ENCODE measurements at regions not wholly inside any gene's neighbourhood (a gene's known extent, or its start where the extent isn't known, plus 50 kb on each side); places are given as distances from the start of the nearest gene placed in this dataset.

GRCh38 chr2:180660881-180661685 is 319.3 kb upstream of the UBE2E3 start:
- DNase-seq (ENCODE audit: low spot score) = no peak

GRCh38 chr2:180660207-180660606 is 320.2 kb upstream of the UBE2E3 start:
- no peak for DNase-seq (ENCODE audit: low spot score)

DNA sequence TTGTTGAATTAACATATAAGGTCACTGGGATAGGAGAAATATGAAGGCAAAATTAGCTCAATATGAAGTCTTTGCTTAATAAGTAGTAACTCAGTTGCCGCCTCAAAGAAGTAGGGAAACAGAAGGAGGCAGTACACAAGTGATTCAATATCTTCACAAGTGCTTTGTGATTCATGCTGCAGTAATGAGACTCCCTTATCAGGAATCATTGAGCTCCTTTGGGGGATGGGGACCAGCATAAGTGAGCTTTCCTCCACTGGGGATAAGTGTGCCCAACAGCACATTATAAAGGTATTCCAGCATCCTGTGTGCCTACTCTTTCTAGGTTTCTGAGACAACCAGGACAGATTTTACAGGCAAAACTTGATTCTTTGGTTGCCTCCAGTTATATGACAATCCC is 323.4 kb upstream of the UBE2E3 start:
- DNase-seq (ENCODE audit: low spot score) = no peak

DNA sequence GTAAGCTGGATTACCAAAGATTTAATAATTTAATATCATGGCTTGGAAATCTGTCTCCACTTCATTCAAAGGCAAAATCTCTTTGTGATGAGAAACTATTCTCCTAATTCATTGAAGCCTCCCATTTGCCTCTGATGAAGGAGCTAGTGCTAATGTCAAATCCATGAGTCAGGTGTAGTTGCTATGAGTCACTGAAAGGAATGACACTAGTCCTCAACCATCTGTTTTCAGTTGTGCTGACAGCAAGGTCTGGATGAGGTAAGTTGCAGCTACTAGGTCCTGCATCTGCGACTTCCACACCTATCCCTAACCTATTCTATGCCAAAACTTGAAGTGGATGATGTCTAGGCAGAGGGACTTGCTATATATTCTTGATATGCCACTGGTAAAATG is 324.0 kb upstream of the UBE2E3 start:
- no peak for DNase-seq (ENCODE audit: low spot score)

DNA sequence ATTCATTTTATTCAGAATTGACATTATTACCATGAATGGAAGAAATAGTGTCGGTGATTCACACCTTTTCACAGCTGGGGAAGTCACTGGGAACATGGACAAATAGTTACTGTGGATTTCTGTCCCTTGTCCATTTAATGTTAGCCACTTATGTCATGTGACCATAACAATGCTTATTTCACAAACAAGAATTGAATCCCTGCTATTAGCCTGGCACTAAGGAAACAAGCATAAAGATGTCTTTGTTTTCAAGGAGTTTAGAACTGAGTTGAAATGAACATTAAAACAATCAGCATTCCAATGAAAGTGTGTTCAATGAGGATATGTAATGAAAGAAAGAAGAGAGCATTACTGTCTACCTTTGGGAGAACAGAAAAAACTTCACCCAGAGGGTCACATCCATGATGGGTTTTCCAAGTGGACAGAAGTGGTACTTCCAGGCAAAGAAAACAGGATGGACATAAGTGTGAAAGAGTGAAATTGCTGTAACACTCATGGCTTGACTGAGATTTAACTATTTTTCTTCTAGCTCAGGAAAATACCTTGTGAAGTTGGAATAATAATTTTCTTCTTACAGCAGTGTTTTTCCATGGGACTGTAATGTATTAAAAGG is 324.5 kb upstream of the UBE2E3 start:
- no peak for DNase-seq (ENCODE audit: low spot score)

DNA sequence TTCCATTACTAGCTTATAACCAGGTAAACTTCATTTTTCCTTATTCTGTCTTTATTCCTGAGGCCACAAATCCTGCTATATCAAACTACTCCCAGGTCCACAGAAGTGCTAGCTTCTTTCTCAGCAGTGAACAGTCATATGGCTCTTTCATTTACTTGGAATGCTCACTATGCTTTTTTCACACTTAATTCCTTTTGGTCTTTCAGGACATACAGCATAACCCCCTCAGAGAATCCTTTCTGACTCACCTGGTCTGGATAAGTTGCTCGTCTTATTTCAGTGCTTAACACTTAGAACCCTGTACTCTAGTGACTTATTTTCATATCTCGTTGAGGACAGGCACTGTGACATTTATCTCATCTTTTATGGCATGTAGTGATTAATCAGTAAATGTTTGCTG is 325.0 kb upstream of the UBE2E3 start:
- no peak for DNase-seq (ENCODE audit: low spot score)

DNA sequence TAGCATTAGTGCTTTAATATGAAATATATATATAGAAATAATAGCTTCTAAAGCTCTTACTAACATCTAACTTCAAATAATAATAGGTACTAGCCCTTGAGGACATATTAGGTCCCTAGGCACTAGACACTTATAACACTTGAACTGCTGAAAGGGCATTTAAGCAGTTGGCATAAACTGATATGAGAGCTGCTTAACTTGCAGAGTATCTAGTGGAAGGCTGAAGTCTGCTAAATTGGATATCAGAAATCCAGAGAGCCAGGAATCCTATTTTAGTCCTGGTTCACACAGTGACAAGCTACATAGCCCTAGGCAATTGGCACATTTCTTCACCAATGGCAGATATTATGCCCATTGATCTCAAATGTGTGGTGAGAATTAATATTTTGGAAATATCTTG is 326.9 kb upstream of the UBE2E3 start:
- DNase-seq (ENCODE audit: low spot score) = no peak

- DNase-seq (ENCODE audit: low spot score) = no peak
These were observed 327.6 kb upstream of the UBE2E3 start for GRCh38 chr2:180652794-180653193.

GRCh38 chr2:180651596-180651995 is 328.8 kb upstream of the UBE2E3 start:
- no peak for DNase-seq (ENCODE audit: low spot score)

GRCh38 chr2:180647621-180648020 is 332.8 kb upstream of the UBE2E3 start:
- peak; percentile 37 for DNase-seq (ENCODE audit: low spot score)

DNA sequence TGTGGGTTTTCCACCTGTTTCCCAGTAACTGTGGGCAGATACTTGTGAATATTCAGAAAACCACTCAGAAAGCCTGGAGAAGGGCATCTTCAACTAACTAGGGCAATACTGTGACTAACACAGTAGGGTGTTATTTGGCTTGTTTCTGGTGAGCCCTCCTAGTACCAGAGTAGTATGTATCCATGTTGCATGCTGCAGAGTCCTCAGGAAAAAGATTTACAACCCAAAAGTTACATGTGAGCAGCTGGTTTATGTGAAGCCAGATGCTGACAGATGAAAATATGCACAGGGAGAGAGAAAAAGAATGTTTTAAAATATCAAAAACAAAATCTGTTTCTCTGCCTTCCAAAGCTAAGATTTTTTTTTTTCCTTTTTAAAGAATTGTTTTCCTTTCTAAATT is 333.2 kb upstream of the UBE2E3 start:
- no peak for DNase-seq (ENCODE audit: low spot score)

- DNase-seq (ENCODE audit: low spot score) = no peak
These were observed 333.6 kb upstream of the UBE2E3 start for GRCh38 chr2:180646756-180647155.

GRCh38 chr2:180644709-180645108 is 335.7 kb upstream of the UBE2E3 start:
- peak; percentile 35 for DNase-seq (ENCODE audit: low spot score)

GRCh38 chr2:180630756-180631155 is 349.6 kb upstream of the UBE2E3 start:
- DNase-seq (ENCODE audit: low spot score) = no peak

- no peak for DNase-seq (ENCODE audit: low spot score)
These were observed 355.2 kb upstream of the UBE2E3 start for GRCh38 chr2:180625006-180625844.

DNA sequence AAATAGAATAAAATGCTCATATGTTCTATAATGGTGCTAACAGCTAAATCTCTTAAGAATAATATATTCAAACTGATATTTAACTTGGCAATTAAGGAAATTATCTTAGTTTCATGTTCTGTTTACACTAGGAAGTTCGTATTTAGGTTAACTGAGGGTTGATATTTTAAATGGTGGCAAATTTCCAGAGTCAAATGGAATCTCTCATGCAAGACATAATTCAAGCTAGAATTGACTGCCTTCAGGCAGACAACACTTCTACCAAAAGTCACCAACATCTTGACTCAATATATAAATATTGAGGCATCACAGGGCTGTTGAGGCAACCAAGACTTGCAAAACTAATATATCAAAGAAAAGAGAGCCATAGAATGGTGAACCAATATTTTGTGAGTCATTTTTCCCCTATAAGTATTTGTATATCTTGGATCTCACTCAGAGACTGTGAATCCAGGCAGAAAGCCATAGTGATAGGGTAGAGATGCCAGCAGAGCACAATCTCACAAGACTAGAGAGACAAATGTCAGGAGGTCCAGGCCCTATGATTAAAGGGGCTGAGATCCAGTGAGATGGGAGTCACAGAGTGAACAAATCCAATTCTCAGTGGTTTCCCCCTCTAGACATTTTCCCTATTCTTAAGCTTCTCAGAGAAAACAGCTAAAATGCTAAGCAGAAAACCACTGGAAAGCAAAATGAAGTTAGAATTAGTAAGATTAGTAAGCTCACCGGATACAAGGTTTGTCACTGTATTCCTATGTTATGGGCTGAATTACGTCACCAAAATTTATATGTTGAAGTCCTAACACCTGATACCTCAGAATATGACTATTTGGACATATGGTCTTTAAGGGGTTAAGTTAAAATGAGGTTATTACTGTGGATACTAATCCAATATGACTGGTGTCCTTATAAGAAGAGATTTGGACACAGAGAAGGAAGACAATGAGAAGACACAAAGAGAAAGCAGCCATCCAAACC is 358.2 kb upstream of the UBE2E3 start:
- DNase-seq (ENCODE audit: low spot score) = no peak

- DNase-seq (ENCODE audit: low spot score) = no peak
These were observed 359.0 kb upstream of the UBE2E3 start for GRCh38 chr2:180621366-180621765.

GRCh38 chr2:180618570-180618969 is 361.8 kb upstream of the UBE2E3 start:
- DNase-seq (ENCODE audit: low spot score) = no peak

DNA sequence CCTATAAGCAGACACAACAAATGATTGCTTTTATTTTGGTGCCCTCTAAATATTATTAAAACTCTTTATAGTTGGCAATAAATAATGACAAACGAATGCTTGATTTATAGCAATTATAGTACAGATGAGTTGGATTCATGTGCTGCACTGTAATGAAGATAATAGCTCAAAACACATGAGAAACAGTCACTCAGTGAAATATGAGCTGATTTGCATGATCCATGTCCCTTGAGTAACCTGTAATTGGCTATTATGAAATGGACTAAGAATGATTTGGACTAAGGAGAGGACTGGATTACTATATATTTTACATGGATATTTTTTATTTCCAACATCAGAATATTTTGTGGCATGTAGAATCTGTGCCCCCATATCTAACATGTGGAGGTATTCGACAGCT is 365.6 kb upstream of the UBE2E3 start:
- DNase-seq (ENCODE audit: low spot score) = no peak

GRCh38 chr2:180609626-180610340 is 370.6 kb upstream of the UBE2E3 start:
- DNase-seq (ENCODE audit: low spot score) = no peak

- peak; percentile 25 for DNase-seq (ENCODE audit: low spot score)
These were observed 372.8 kb upstream of the UBE2E3 start for GRCh38 chr2:180607514-180608049.
